ENCODE measurements at regions not wholly inside any gene's neighbourhood (a gene's known extent, or its start where the extent isn't known, plus 50 kb on each side); places are given as distances from the start of the nearest gene placed in this dataset.

DNA sequence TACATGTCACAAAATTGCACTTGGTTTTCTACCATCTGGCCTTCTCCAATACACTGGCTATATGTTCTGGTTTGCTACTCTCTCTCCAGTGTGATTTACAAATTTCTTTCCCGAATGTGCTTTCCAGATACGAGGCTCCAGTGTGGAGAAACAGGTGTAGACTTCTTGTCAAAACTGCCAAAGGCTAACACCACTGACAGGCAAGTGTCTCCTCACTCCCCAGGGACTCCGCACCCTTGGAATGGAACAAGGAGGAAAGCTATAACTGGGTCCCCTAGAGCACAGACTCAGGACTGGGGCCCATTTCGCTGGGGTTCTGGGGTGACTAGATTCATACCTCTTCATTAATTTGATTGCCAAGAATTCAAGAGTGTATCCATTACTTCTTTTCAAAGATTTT, 161.8 kb downstream of the FOXO1 start:
- no peaks in the 10 kb centered on the region for H3K36me3 ChIP-seq
- no peak overlapping the region for H3K4me3 ChIP-seq
- TF ChIP-seq, protein P1, sequence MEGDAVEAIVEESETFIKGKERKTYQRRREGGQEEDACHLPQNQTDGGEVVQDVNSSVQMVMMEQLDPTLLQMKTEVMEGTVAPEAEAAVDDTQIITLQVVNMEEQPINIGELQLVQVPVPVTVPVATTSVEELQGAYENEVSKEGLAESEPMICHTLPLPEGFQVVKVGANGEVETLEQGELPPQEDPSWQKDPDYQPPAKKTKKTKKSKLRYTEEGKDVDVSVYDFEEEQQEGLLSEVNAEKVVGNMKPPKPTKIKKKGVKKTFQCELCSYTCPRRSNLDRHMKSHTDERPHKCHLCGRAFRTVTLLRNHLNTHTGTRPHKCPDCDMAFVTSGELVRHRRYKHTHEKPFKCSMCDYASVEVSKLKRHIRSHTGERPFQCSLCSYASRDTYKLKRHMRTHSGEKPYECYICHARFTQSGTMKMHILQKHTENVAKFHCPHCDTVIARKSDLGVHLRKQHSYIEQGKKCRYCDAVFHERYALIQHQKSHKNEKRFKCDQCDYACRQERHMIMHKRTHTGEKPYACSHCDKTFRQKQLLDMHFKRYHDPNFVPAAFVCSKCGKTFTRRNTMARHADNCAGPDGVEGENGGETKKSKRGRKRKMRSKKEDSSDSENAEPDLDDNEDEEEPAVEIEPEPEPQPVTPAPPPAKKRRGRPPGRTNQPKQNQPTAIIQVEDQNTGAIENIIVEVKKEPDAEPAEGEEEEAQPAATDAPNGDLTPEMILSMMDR (IDR thresholded peaks at IDR 0.05), result no peak
- H3K27ac ChIP-seq, result peak overlapping the region in 2 of 10 donors; percentile 31 to 48
- WGBS, 2 donors, result 94 to 95% methylated on average over 4 of the region's 4 CpGs
- no peaks in the 10 kb centered on the region for H3K9me3 ChIP-seq
- intact Hi-C loops (cut with DNase I), result loop anchor here in 2 of 10 donors (5.0 kb wide), 2 partner anchors 53 to 83 kb away; no protein-coding TSS in a partner anchor
- ATAC-seq (peak in 1 of 8 donors; percentile 14), DNase-seq (no peak)
- no peaks in the 10 kb centered on the region for H3K27me3 ChIP-seq
- peaks cover 0 to 35% (median 25%) of the 10 kb centered on the region in 9 donors for H3K4me1 ChIP-seq

DNA sequence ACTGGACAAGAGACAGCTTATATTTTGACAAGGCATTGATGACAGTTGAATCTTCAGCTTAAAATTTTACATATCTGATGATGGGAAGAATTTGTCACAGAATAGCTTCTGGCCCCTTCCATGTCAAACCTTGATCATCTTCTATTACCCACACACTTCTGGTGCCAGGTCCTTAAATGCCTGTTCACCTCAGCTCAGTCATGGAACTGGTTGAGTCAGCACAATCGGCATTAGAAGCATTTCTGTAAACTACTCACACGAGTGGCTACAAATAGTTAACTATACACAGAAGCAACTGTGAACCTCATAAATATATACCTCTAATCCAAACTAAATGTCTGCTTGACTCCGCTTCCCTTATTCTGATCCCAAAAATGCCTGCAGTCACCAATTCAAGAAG, 161.2 kb downstream of the FOXO1 start:
- H3K9me3 ChIP-seq, result peaks cover 0 to 2% (median 0%) of the 10 kb centered on the region in 11 donors
- H3K36me3 ChIP-seq, result no peaks in the 10 kb centered on the region
- TF ChIP-seq, protein P1 (IDR thresholded peaks at IDR 0.05), result no peak
- H3K4me1 ChIP-seq, result peaks cover 0 to 35% (median 25%) of the 10 kb centered on the region in 9 donors
- no peak for DNase-seq
- 94 to 96% methylated on average over 3 of the region's 3 CpGs for WGBS, 2 donors
- H3K27me3 ChIP-seq, result no peaks in the 10 kb centered on the region
- intact Hi-C loops (cut with DNase I), result loop anchor here in 2 of 10 donors (5.0 kb wide), 2 partner anchors 52 to 82 kb away; no protein-coding TSS in a partner anchor
- no peak overlapping the region for H3K27ac ChIP-seq
- no peak for ATAC-seq
- H3K4me3 ChIP-seq, result no peak overlapping the region

All from heart right ventricle (tissue), 16 donors.